ENCODE measurements at regions not wholly inside any gene's neighbourhood (a gene's known extent, or its start where the extent isn't known, plus 50 kb on each side); places are given as distances from the start of the nearest gene placed in this dataset.

DNA sequence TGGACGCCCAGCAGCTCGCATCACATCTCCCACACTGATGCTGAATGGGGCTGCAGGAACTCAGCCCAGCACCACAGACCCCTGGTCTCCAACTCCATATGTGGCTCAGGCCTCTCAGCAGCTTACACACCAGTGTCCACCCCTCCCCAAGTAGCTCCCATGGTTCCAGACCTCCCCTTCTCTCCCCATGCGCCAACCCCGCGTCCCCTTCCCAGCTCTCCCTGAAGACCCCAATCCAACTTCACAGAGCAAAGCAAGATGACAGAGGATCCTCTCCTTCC, 188.9 kb downstream of the SH3BP4 start:
- TF ChIP-seq, protein P1, sequence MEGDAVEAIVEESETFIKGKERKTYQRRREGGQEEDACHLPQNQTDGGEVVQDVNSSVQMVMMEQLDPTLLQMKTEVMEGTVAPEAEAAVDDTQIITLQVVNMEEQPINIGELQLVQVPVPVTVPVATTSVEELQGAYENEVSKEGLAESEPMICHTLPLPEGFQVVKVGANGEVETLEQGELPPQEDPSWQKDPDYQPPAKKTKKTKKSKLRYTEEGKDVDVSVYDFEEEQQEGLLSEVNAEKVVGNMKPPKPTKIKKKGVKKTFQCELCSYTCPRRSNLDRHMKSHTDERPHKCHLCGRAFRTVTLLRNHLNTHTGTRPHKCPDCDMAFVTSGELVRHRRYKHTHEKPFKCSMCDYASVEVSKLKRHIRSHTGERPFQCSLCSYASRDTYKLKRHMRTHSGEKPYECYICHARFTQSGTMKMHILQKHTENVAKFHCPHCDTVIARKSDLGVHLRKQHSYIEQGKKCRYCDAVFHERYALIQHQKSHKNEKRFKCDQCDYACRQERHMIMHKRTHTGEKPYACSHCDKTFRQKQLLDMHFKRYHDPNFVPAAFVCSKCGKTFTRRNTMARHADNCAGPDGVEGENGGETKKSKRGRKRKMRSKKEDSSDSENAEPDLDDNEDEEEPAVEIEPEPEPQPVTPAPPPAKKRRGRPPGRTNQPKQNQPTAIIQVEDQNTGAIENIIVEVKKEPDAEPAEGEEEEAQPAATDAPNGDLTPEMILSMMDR (IDR thresholded peaks at IDR 0.05; ENCODE audit: control extremely low read depth in 1 of 3, insufficient read depth in 1 of 3, low read depth in 1 of 3, low read length in 3 of 3) = no peak
- TF ChIP-seq JUND (IDR thresholded peaks at IDR 0.05; ENCODE audit: low read length) (no peak), EZH2 (IDR thresholded peaks at IDR 0.05; ENCODE audit: low read depth, low read length, severe bottlenecking) (no peak), EGR1 (IDR thresholded peaks at IDR 0.05; ENCODE audit: borderline replicate concordance, low read depth, low read length) (no peak), ASH2L (IDR thresholded peaks at IDR 0.05; ENCODE audit: low read length) (no peak), GABPA (IDR thresholded peaks at IDR 0.05; ENCODE audit: borderline replicate concordance, insufficient read depth, low read length) (no peak), HDAC2 (IDR thresholded peaks at IDR 0.05; ENCODE audit: borderline replicate concordance in 1 of 2, low read depth in 2 of 2, low read length in 2 of 2) (no peak), POLR2A (IDR thresholded peaks at IDR 0.05; ENCODE audit: control extremely low read depth in 1 of 2, low read depth in 2 of 2, low read length in 2 of 2) (no peak), CREB1 (IDR thresholded peaks at IDR 0.05) (no peak)
